ENCODE measurements at regions not wholly inside any gene's neighbourhood (a gene's known extent, or its start where the extent isn't known, plus 50 kb on each side); places are given as distances from the start of the nearest gene placed in this dataset.

- DNase-seq (ENCODE audit: low spot score) = no peak
Measured at GRCh38 chr10:121099592-121099991, 248.4 kb downstream of the WDR11 start.

DNA sequence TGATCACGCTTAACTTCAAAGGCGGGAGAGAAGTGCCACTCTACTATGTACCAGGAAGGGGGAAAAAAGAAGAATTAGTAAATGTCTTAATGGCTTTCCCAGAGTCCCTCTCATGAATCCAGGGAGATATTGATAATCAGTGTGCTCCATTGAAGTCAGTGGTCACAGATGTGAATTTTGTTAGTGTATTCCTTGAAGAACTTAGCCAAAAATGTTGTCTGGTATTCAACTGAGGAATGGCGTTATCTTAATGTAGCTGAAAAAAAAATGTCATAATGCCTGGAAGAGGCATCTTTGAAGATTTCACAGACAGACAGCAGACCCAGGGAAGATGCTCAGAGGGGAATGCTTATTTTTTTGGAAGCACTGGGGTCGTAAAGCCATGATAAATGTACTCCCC, 250.4 kb downstream of the WDR11 start:
- no peak for DNase-seq (ENCODE audit: low spot score)

- DNase-seq (ENCODE audit: low spot score) = no peak
Measured at GRCh38 chr10:121102706-121103105, 251.5 kb downstream of the WDR11 start.

DNA sequence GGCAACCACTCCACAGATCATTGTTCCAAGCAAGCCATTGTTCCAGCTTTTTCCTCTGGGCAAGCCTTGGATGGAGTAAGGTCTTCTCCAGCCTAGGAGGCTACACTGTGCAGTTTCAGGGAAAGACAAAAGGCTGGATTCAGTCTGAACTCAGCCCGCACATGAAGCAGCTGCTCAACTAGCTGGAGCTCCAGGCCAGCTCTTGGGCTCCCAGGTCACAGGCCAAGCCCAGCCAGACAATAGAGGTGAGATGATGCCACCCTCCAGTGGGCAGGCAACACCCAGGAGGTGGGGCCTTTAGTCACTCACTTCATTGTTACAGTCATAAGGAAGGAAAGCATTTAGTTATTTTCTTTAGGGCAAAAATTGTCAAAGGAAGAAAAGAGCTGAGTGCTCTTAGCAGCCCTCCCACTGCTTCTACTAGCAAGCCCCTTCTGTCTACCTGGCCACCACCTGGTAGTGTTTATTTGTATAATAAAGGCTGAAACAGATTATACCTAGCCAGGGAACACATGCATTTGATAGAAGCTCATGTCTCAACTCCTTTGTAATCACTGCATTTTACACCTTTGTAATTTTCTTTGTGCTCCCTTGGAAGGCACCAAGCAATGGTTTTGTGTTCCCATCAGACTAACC, 253.4 kb downstream of the WDR11 start:
- DNase-seq (ENCODE audit: low spot score) = no peak

DNA sequence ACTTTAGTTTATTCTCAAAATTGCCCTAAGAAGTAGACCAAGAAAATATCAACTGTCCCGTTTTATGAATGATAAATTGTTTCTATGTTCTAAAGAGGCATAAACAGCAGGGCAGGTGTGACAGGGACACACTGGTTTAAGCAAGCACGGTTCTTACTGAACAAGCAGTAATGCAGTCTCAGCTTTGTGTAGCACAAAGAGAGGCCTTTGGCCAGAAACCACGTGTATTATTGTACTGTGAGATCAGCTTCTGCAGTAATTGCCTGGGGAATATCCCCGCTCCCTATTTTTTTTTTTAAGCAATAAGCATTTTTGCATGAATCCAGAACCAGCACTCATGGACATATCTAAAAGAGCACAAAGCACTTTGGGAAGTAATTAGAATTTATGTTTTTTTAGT, 255.4 kb downstream of the WDR11 start:
- no peak for DNase-seq (ENCODE audit: low spot score)

- DNase-seq (ENCODE audit: low spot score) = no peak
Measured at GRCh38 chr10:121108051-121108450, 256.9 kb downstream of the WDR11 start.

- no peak for DNase-seq (ENCODE audit: low spot score)
Measured at GRCh38 chr10:121110369-121110768, 259.2 kb downstream of the WDR11 start.

DNA sequence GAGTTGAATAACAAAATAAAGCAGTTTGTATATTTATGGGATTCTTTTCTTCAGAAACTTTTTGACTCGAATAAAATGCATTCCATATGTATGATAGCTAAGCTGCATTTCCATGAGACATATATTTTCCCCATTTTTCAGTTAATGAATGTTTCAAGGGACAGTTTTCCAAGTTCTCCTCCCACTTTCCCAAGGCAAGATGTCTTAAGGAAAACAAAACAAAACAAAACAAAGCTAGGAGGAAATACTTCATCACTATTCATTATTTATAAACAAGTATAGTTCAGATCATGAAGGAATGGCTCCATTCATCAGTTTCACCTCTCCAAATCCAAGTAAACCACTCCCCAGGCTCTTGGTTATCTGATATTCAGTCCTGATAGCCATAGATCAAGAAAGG, 261.0 kb downstream of the WDR11 start:
- no peak for DNase-seq (ENCODE audit: low spot score)

- DNase-seq (ENCODE audit: low spot score) = peak; percentile 3
Measured at GRCh38 chr10:121112579-121113384, 261.6 kb downstream of the WDR11 start.

- no peak for DNase-seq (ENCODE audit: low spot score)
Measured at GRCh38 chr10:121113385-121113696, 262.2 kb downstream of the WDR11 start.

DNA sequence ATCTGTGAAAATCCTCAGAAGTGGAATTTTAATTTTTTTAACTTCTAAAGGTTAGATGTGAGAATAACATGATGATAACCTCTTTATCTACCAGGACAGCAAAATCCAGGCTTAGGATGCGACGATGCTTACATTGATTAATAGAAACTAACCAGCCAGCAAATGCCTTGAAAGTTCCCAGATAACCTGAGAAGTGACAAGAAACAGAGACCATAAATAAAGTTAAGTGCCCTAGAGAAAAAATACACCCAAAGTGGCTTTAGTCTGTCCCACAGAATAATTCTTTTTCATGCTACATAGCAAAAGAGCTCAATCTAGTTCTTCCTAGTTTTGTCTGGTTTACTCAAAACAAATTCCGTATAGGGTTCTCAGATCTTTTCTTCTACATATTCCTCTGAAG, 262.7 kb downstream of the WDR11 start:
- no peak for DNase-seq (ENCODE audit: low spot score)

DNA sequence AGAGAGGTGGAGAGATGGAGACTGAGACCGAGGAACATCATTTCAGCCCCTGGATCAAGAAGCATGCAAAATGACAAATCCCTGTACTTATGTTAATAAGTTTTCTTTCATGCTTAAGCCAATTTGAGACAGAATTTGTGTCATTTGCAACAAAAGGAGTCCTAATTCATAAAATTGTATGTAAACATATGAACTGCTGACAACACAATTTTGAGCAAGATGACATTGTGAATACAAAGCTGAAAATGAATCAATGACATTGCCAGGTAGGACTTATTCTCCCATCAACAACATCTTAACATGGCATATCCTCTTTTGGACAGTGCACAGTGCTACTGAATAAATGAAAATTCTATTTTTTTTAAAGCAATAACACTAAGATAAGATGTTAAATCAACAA, 264.0 kb downstream of the WDR11 start:
- no peak for DNase-seq (ENCODE audit: low spot score)

DNA sequence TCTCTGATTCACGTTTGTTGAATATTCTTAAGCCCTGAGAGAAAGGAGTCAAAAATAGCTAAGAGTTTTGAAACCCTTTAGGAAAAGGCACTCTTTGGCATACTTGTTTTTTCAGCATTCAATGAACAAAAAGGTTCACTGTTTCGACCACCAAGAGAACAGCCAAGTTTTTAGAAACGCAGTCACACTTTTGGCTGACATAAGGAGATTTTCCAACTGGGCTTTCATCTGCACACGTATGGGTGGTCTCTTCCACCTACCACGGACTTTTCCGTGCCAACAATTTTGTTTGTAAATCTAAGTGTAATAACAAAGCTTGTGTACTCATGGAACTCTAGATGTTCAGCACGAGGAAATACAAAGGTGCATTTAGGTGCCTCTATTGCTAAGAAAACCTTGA, 270.3 kb downstream of the WDR11 start:
- DNase-seq (ENCODE audit: low spot score) = no peak

GRCh38 chr10:121127151-121127906, 276.2 kb downstream of the WDR11 start:
- no peak for DNase-seq (ENCODE audit: low spot score)

- no peak for DNase-seq (ENCODE audit: low spot score)
Measured at GRCh38 chr10:121128164-121128563, 277.0 kb downstream of the WDR11 start.

DNA sequence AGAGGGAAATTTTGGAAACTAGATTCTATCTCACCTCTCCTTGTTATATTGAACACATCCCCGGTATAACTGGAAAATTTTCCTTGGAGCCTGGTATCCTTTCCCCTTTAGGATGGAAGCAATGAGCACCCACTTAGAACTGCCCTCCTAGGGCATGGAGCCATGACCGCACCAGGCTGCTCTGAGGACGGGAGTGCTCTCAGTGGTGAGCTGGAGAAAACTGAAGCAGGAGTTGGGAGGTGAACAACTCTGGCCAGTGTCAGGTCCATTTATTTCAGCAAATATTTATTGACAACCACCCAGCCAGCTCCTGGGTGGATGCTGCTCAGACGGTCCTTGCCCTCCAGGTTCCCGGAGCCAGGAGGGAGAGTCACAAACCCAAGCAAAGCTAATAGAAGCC, 278.1 kb downstream of the WDR11 start:
- DNase-seq (ENCODE audit: low spot score) = no peak

DNA sequence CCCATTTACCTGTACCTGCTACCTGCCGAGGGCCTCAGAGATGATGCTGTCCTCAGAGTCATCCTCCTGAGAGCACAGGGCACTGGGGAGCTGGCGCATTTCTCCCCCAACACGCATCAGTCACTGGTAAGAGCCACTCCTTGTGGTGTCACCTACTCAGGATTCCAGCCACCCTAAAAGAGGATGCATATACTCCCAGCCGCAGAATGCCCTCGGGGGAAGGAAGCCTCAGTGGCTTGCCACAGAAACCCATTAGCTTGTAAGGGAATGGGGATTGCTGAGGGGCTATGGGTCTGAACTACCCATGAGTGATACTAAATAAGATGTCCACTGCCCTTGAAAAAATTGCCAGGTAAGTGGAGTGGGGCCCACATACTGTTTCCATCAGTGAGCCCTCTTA, 279.2 kb downstream of the WDR11 start:
- no peak for DNase-seq (ENCODE audit: low spot score)

GRCh38 chr10:121131014-121131413, 279.9 kb downstream of the WDR11 start:
- no peak for DNase-seq (ENCODE audit: low spot score)

- no peak for DNase-seq (ENCODE audit: low spot score)
Measured at GRCh38 chr10:121131426-121132265, 280.5 kb downstream of the WDR11 start.

GRCh38 chr10:121132273-121132672, 281.1 kb downstream of the WDR11 start:
- no peak for DNase-seq (ENCODE audit: low spot score)

GRCh38 chr10:121133901-121134300, 282.7 kb downstream of the WDR11 start:
- no peak for DNase-seq (ENCODE audit: low spot score)

DNA sequence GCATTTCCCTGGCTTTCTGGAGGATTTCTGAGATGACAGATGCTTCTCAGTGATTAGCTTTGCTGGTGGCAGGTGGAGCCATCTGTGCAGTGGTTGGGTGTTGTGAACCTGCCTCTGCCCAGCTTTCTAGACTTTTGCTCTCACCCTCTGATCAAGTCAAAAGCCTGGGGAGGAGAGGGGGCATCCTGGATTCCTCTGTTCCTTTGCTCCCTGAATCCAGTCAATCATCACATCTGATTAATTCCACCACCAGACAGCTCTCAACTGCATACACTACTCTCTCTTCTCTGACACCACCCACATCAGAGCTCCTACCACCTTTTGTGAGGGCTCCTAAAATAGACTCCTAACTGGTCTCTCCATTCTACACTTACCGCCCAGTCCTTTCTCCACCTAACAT, 283.5 kb downstream of the WDR11 start:
- DNase-seq (ENCODE audit: low spot score) = no peak
